Loucy (cell line): ENCODE measurements at regions not wholly inside any gene's neighbourhood (a gene's known extent, or its start where the extent isn't known, plus 50 kb on each side); places are given as distances from the start of the nearest gene placed in this dataset.

Source experiments
- H2AFZ ChIP-seq: fragments of 200-600 bp; sonication (generic); 2 replicates; pipeline ENCODE4 v1.6.0; 2016; ENCODE audit warnings: antibody characterized with exemption, mild to moderate bottlenecking, low read length, moderate library complexity
- H3F3A ChIP-seq: fragments of 200-600 bp; 2 replicates; pipeline ENCODE4 v1.6.0; 2016; ENCODE audit warnings: antibody characterized with exemption, low read depth, mild to moderate bottlenecking
- H3K27me3 ChIP-seq: fragments of 200-600 bp; sonication (generic); 2 replicates; pipeline ENCODE4 v1.6.1; 2014; ENCODE audit warnings: low read length, mild to moderate bottlenecking; ENCODE audit not compliant: insufficient read depth, poor library complexity, severe bottlenecking
- H3K36me3 ChIP-seq: fragments of 200-600 bp; sonication (generic); 2 replicates; pipeline ENCODE4 v1.6.1; 2016; ENCODE audit warnings: low read length; ENCODE audit not compliant: insufficient read depth
- H3K4me1 ChIP-seq: fragments of 200-600 bp; sonication (generic); 2 replicates; pipeline ENCODE4 v1.5.1; 2014; ENCODE audit warnings: low read length, mild to moderate bottlenecking; ENCODE audit not compliant: insufficient read depth, poor library complexity, severe bottlenecking
- H3K4me2 ChIP-seq: fragments of 200-600 bp; sonication (generic); 2 replicates; pipeline ENCODE4 v1.6.0; 2014; ENCODE audit warnings: antibody characterized with exemption, low read length, low read depth, mild to moderate bottlenecking; ENCODE audit not compliant: poor library complexity, severe bottlenecking
- H3K4me3 ChIP-seq: fragments of 200-600 bp; sonication (generic); 2 replicates; pipeline ENCODE4 v1.5.1; 2014; ENCODE audit warnings: low read length, mild to moderate bottlenecking, mixed read lengths; ENCODE audit not compliant: poor library complexity, severe bottlenecking
- H3K79me2 ChIP-seq: fragments of 200-600 bp; sonication (generic); 2 replicates; pipeline ENCODE4 v1.6.1; 2014; ENCODE audit warnings: low read length; ENCODE audit not compliant: insufficient read depth
- H3K9ac ChIP-seq: fragments of 200-600 bp; sonication (generic); 2 replicates; pipeline ENCODE4 v1.6.0; 2014; ENCODE audit warnings: mild to moderate bottlenecking, low read depth, low read length, moderate library complexity; ENCODE audit not compliant: poor library complexity, severe bottlenecking
- H3K9me2 ChIP-seq: fragments of 200-600 bp; sonication (generic); replicated peaks from 2 replicates; pipeline ENCODE4 v1.6.1; 2016; ENCODE audit warnings: low read depth, low read length, mixed read lengths
- H3K9me3 ChIP-seq: fragments of 200-600 bp; sonication (generic); 2 replicates; pipeline ENCODE4 v1.6.1; 2014; ENCODE audit warnings: mild to moderate bottlenecking, antibody characterized with exemption, low read length, low read depth; ENCODE audit not compliant: insufficient read depth
- H4K20me1 ChIP-seq: fragments of 200-600 bp; sonication (generic); 2 replicates; pipeline ENCODE4 v1.6.0; 2014; ENCODE audit warnings: antibody characterized with exemption, low read length, mild to moderate bottlenecking; ENCODE audit not compliant: insufficient read depth, poor library complexity, severe bottlenecking
- EZH2phosphoT487 ChIP-seq: fragments of 200-600 bp; IDR thresholded peaks from 2 replicates; pipeline ENCODE4 v1.6.1; 2018; ENCODE audit warnings: antibody characterized with exemption, mild to moderate bottlenecking, moderate library complexity, borderline replicate concordance
- TF ChIP-seq, protein P1 (sequence below): fragments of 200-600 bp; sonication (generic); conservative IDR thresholded peaks from 2 replicates; pipeline ENCODE4 v1.5.1; 2014; ENCODE audit warnings: mild to moderate bottlenecking, antibody characterized with exemption, low read length

DNA sequence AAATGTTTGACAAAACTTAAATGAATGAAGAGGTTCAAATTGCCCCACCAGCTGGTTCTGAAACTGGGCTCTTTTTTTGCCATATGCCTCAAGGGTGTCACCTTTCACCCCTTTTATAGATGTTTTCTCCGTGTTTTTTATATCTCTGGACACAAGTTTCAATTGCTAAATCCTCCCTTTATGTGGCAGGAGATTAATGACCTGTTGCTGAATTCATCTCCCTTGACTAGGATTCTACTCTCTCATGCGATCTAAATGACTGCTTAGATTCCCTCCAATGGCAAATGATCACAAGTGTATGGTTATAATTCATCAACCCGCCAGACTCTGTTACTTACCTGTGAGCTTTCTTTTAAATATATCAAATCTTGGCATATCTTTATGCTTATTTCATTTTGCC, 677.0 kb upstream of the POT1 start:
- TF ChIP-seq EZH2phosphoT487: no peak
- TF ChIP-seq, protein P1, sequence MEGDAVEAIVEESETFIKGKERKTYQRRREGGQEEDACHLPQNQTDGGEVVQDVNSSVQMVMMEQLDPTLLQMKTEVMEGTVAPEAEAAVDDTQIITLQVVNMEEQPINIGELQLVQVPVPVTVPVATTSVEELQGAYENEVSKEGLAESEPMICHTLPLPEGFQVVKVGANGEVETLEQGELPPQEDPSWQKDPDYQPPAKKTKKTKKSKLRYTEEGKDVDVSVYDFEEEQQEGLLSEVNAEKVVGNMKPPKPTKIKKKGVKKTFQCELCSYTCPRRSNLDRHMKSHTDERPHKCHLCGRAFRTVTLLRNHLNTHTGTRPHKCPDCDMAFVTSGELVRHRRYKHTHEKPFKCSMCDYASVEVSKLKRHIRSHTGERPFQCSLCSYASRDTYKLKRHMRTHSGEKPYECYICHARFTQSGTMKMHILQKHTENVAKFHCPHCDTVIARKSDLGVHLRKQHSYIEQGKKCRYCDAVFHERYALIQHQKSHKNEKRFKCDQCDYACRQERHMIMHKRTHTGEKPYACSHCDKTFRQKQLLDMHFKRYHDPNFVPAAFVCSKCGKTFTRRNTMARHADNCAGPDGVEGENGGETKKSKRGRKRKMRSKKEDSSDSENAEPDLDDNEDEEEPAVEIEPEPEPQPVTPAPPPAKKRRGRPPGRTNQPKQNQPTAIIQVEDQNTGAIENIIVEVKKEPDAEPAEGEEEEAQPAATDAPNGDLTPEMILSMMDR: no peak
- H3K9ac ChIP-seq: no peak overlapping the region
- no peaks in the 10 kb centered on the region for H3F3A ChIP-seq
- no peak overlapping the region for H3K4me3 ChIP-seq
- H3K9me3 ChIP-seq: no peaks in the 10 kb centered on the region
- H3K79me2 ChIP-seq: no peaks in the 10 kb centered on the region
- no peak overlapping the region for H2AFZ ChIP-seq
- H3K4me1 ChIP-seq: no peaks in the 10 kb centered on the region
- H3K27me3 ChIP-seq: no peaks in the 10 kb centered on the region
- H4K20me1 ChIP-seq: no peaks in the 10 kb centered on the region
- H3K9me2 ChIP-seq: no peaks in the 10 kb centered on the region
- no peaks in the 10 kb centered on the region for H3K36me3 ChIP-seq
- no peak overlapping the region for H3K4me2 ChIP-seq

- Histone ChIP-seq H3K27me3 (no peaks in the 10 kb centered on the region), H3K79me2 (no peaks in the 10 kb centered on the region), H2AFZ (no peak overlapping the region), H4K20me1 (no peaks in the 10 kb centered on the region), H3K4me2 (no peak overlapping the region), H3K9ac (no peak overlapping the region), H3K36me3 (no peaks in the 10 kb centered on the region), H3K4me3 (no peak overlapping the region), H3K9me2 (no peaks in the 10 kb centered on the region), H3K4me1 (no peaks in the 10 kb centered on the region), H3F3A (no peaks in the 10 kb centered on the region), H3K9me3 (no peaks in the 10 kb centered on the region)
- no peak for TF ChIP-seq EZH2phosphoT487
- TF ChIP-seq, protein P1: no peak
Measured at GRCh38 chr7:125605241-125605640, 675.6 kb upstream of the POT1 start.

DNA sequence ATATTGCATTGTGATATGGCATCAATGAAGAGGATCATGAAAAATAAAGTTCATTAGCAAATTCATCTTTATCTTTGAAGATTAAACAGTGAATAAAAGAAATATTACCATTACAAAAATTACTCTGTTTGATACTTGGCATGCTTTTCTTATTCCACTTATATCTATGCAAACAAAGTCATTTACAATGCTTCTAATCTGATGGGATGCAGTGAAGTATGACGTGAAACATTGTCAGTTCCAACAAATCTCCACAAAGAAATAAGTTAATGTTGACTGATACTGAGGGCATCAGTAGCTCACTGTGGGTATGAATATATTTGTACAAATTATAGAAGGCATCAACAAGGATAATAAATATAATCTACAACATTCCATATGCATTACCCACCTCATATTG, 672.8 kb upstream of the POT1 start:
- H3K4me1 ChIP-seq: no peaks in the 10 kb centered on the region
- no peaks in the 10 kb centered on the region for H3K9me3 ChIP-seq
- no peaks in the 10 kb centered on the region for H3F3A ChIP-seq
- H3K27me3 ChIP-seq: no peaks in the 10 kb centered on the region
- no peaks in the 10 kb centered on the region for H3K9me2 ChIP-seq
- no peak overlapping the region for H3K4me3 ChIP-seq
- H3K4me2 ChIP-seq: no peak overlapping the region
- no peak overlapping the region for H2AFZ ChIP-seq
- no peaks in the 10 kb centered on the region for H4K20me1 ChIP-seq
- no peaks in the 10 kb centered on the region for H3K79me2 ChIP-seq
- TF ChIP-seq EZH2phosphoT487: no peak
- TF ChIP-seq, protein P1: no peak
- no peaks in the 10 kb centered on the region for H3K36me3 ChIP-seq
- no peak overlapping the region for H3K9ac ChIP-seq
